CD4-positive, alpha-beta T cell treated with Interleukin-4 for 1 hour (primary cell): ENCODE measurements at regions not wholly inside any gene's neighbourhood (a gene's known extent, or its start where the extent isn't known, plus 50 kb on each side); places are given as distances from the start of the nearest gene placed in this dataset.
"Not testable (repeated sequence)": the region's sequence is repeated elsewhere in the genome, so short reads cannot be mapped to it uniquely, and the experiment has no call there.

Experiments used
- DNase-seq, 2 donors: peaks; one replicate each; pipeline ENCODE4 v3.0.0-alpha.2; 2020 to 2022

- DNase-seq: peak in 1 of 2 donors; percentile 7
These were observed 62.0 kb upstream of the UNC5A start for GRCh38 chr5:176748073-176748966.

- peak in 1 of 2 donors; percentile 7 for DNase-seq
These were observed 61.1 kb upstream of the UNC5A start for GRCh38 chr5:176748967-176749935.

GRCh38 chr5:176750144-176750543, 60.2 kb upstream of the UNC5A start:
- peak in 1 of 2 donors; percentile 0 for DNase-seq

GRCh38 chr5:176754376-176754973, 55.9 kb upstream of the UNC5A start:
- no peak for DNase-seq

GRCh38 chr5:176755593-176755992, 54.8 kb upstream of the UNC5A start:
- DNase-seq: not testable (repeated sequence)

GRCh38 chr5:176757569-176757968, 52.8 kb upstream of the UNC5A start:
- not testable (repeated sequence) for DNase-seq
